Stimulated activated CD4-positive, alpha-beta T cell treated with anti-CD3 and anti-CD28 coated beads, Interleukin-4, amount 100 ng/mL, for 1 hour (primary cell): ENCODE measurements at regions not wholly inside any gene's neighbourhood (a gene's known extent, or its start where the extent isn't known, plus 50 kb on each side); places are given as distances from the start of the nearest gene placed in this dataset.
"Not testable (repeated sequence)": the region's sequence is repeated elsewhere in the genome, so short reads cannot be mapped to it uniquely, and the experiment has no call there.

Experiments
- DNase-seq: peaks from one replicate; pipeline ENCODE4 v3.0.0-alpha.2; 2020

DNA sequence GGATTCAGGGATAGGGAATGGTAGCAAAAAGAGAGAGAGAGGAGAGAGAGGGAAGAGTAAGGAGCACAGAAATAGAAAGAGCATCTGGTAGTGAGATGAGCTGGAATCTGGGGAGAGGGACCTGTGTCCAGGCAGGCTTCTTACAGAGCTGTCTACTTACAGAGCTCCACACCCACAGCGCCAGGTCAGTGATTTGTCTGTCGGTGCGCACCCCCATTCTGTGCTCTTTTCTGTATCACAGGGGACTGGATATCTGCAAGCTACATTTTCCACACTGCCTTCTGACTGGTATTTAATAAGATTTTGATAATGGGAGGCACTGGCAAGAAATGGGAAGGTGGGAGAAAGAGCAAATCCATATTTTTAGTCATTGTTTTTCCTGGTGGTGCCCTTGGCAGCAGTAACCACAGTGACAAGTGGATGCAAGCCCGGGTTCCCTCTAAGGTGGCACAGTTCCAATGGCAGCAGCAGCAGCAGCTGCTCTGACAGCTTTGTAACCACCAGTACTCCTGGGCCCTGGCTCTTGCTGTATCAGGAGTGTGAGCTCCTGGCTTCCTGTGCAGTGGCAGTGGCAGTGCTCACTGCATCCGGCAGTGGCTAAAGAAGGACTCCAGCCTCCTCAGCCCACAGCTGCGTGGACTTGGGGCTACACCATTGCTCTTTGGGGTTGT, 300.5 kb downstream of the TRIML1 start:
- no peak for DNase-seq

GRCh38 chr4:188444500-188444899, 305.3 kb downstream of the TRIML1 start:
- DNase-seq = no peak

DNA sequence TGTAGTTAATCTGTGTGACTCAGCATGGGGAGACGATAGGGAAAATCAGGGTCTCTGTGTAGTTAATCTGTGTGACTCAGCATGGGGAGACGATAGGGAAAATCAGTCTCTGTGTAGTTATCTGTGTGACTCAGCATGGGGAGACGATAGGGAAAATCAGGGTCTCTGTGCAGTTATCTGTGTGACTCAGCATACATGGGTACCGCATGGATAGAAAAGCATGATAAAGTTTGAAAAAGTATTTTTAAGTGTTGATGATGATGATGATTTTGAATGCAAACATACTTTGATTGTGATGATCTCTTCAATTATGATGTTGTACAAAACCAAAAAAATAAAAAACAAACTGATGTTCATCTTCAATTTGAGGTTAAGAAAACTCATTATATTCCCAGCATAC, 309.8 kb downstream of the TRIML1 start:
- not testable (repeated sequence) for DNase-seq

- DNase-seq = no peak
These were observed 311.3 kb downstream of the TRIML1 start for GRCh38 chr4:188450571-188450970.

GRCh38 chr4:188452097-188452496, 312.9 kb downstream of the TRIML1 start:
- no peak for DNase-seq

GRCh38 chr4:188454575-188454974, 315.3 kb downstream of the TRIML1 start:
- DNase-seq = no peak

GRCh38 chr4:188455062-188455752, 316.0 kb downstream of the TRIML1 start:
- no peak for DNase-seq

DNA sequence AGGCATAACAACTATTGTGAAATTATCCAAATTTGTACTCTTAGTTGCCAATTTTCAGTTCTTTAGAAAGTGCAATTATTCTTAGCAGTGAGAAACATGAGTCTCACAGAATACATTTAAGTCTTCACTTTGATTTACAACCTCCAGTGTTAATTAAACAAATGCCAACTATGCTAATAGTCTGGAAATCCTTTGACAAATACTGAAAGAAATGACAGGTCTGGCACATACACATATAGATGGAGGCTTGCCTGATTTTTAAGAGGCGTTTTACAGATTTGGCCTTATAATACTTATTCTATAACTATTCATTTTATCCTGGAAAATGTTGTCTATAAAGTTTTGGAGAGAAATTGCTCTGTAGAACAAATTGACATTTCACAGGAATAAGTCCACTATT, 320.1 kb downstream of the TRIML1 start:
- no peak for DNase-seq

DNA sequence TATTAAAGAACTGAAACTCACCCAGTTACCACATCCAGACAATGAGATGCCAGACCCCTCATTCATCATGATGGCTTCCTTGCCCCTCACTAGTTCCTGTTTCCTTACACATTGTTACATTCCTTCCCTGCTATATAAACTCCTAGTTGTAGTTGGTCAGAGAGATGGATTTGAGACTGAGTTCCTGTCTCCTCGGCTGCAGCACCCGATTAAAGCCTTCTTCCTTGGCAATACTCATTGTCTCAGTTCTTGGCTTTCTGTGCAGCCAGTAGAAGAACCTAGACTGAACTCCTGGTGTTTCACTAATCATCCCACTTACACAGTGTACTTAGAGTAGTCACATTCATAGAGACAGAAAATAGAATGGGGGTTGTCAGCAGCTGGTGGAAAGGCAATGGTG, 324.7 kb downstream of the TRIML1 start:
- DNase-seq = no peak

GRCh38 chr4:188466001-188466400, 326.8 kb downstream of the TRIML1 start:
- DNase-seq = no peak

- no peak for DNase-seq
These were observed 345.0 kb downstream of the TRIML1 start for GRCh38 chr4:188484256-188484655.

GRCh38 chr4:188485906-188486305, 346.7 kb downstream of the TRIML1 start:
- DNase-seq = no peak

DNA sequence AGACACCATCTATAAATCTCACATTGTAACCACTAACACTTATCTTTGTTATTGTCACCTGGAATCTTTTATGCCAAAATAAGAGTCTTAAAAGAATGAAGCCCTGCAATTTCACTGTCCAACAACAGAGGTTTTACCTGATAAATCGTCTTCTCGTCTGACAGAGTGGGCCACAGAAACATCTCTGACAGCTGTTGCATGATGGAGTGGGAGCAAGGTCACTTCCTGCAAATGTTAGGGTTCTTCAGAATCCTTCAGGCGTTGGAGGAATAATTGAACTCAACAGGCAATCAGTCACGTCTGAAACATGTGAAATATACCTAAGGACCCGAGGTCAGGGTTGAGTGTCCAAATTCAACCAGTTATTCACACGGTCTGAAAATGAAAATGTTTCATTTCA, 353.6 kb downstream of the TRIML1 start:
- DNase-seq = no peak

DNA sequence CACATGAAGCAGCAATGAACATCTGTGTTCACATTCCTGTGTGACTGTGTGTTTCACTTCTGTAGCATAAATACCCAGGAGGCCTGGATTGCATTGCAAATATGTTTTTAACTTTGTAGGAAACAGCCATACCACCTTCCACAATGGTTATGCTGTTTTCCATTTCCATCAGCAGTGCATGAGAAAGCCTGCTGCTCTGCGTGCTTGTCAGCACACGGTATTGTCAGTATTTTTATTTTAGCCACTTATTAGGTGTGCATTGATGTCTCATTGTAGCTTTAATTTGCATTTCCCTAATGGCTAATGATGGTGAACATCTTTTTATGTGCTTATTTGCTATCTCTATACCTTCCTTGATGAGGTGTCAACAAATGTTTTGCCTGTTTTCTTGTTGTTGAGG, 355.9 kb downstream of the TRIML1 start:
- DNase-seq = no peak

DNA sequence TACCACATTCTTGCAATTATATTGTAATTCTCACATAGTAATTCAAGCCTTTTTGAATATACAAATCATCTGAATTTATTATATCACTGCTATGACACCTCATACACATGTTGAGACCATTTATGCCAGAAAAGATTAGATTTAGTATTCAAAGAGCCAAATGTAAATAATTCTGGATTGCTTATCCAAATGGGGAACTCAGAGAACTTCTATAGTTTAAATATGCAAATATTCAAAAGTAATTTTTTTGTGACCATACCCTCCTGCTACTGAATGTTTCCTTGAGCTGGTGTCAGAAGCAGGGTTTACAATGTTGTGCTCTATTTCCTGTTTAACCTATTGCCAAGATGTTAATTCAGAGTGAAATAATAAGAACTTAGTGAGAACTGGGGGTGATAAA, 372.2 kb downstream of the TRIML1 start:
- no peak for DNase-seq

DNA sequence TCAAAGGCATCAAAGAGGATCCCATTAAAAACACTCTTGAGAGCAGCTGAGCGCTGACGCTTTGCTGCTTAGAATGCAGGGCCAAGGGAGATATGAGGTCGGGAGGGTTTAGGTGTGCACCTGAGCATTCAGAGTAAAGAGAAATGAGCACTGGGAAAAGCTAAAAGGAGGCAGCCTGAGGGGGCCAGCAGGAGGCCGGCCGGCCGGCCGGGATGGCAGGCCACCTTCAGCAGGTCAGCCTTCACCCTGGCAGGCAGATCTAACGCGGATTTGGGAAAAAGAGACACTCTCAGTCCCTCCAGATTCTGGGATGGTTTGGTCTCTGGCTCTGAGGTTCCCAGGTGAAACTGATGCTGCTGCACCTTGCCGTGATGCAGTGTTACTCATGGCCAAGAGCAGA, 393.5 kb downstream of the TRIML1 start:
- DNase-seq = no peak

DNA sequence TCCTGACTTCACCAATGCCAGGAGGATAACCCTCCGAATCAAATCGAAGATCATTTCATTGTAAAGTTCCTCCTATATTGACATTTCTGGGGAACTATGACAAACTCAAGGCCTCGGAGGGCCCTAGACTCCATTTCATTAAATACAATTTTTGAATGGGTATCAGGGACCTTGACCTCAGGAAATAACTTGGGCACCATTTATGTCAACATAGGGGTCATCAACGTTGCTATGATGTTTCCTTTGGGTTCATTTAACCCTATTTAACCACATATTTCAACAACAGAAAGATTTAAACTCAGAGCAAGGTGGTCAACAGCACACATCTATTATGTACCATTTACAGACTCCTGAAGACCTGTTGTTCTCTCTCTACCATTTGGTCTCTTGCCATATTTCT, 395.1 kb downstream of the TRIML1 start:
- no peak for DNase-seq

DNA sequence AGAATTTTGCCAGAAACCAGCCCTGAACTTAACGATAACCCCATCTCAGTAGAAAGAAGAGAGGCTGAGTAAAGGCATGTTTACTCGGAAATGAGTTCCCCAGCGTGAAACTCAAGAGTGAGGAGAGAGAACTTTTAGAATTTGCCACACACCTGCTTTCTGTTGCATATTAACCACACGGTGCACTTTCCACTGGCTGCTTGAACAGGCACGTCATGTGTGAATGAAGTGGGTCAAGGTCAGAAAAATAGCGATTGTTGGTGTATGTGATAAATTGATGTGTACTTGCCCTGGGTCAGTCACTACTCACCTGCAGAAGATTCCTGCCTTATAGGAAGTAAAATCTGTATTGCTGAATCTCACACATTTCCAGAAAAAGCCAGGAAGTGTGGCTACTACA, 395.7 kb downstream of the TRIML1 start:
- DNase-seq = no peak

GRCh38 chr4:188536826-188537225, 397.6 kb downstream of the TRIML1 start:
- no peak for DNase-seq

GRCh38 chr4:188550296-188550695, 411.1 kb downstream of the TRIML1 start:
- no peak for DNase-seq

DNA sequence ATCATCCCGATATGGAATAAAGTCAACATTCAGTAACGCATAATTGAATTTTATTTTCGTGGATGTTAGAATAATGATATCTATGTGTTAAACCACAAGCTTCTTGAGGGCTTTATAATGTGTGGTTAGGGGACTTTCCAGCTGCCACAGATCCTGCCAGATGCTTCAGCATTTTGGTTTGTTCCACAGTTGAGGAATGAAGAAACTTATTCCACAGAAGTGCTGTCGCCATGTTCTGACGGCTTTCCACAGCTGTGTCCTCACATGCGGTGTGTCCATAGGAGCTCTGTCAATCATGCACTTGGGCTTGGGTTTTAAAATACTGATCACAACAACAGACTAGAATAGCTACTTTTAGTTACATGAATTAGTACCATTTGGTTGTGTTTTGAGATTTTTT, 411.9 kb downstream of the TRIML1 start:
- no peak for DNase-seq

DNA sequence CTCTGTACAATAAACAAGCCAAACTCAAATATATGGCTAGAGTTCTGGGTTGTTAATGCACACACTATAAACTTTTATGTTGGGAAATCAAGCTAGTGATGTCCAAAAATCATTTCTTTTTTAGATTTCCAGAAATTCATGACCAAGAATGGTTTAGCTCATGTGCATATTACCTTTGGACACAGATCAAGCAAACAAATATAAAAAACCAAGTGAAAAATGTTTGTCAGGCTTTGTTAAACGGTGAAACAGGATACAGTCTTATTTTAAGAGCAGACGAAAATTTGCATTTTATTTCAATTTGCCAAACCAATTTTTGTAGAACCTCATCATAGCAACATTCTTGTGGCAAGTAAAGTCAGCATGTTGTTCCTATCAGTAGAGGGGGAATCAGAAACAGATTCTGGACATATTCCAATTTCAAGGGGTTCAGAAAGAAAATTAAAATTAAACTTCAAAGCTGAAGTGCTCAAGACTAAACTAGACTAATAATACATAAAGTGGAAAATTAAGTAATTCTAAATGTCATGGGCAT, 413.6 kb downstream of the TRIML1 start:
- no peak for DNase-seq

- no peak for DNase-seq
These were observed 415.2 kb downstream of the TRIML1 start for GRCh38 chr4:188554413-188554812.

- DNase-seq = no peak
These were observed 433.9 kb downstream of the TRIML1 start for GRCh38 chr4:188573104-188573503.

DNA sequence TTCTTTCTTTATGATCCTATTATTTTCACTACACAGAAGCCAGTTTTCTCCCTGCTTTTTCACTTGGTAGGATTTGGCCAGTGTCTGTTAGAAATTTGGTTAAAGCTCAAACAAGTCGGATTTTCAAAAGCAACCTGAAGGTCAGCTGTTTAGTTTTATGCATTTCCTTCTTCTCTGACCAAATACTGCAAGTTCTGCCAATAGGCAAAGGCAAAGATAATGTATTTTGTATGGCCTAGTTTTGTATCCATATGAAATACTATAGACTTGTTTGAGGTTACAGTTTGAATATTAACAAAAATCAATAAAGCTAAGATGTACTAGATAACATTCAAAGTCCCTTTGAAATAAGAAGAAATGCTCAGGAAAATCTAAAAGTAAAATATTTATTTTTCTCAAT, 439.4 kb downstream of the TRIML1 start:
- no peak for DNase-seq
